ENCODE measurements at regions not wholly inside any gene's neighbourhood (a gene's known extent, or its start where the extent isn't known, plus 50 kb on each side); places are given as distances from the start of the nearest gene placed in this dataset.
"Not testable (repeated sequence)": the region's sequence is repeated elsewhere in the genome, so short reads cannot be mapped to it uniquely, and the experiment has no call there.

- DNase-seq (ENCODE audit: low read depth, low spot score), result no peak
Observed at GRCh38 chr6:134784336-134784735, 165.6 kb downstream of the ALDH8A1 start.

- DNase-seq (ENCODE audit: low read depth, low spot score), result no peak
Observed at GRCh38 chr6:134778431-134778830, 171.5 kb downstream of the ALDH8A1 start.

GRCh38 chr6:134774201-134774638 lies 175.7 kb downstream of the ALDH8A1 start:
- DNase-seq (ENCODE audit: low read depth, low spot score), result no peak

- no peak for DNase-seq (ENCODE audit: low read depth, low spot score)
Observed at GRCh38 chr6:134772671-134773360, 177.1 kb downstream of the ALDH8A1 start.

- no peak for DNase-seq (ENCODE audit: low read depth, low spot score)
Observed at GRCh38 chr6:134768931-134769330, 181.0 kb downstream of the ALDH8A1 start.

- DNase-seq (ENCODE audit: low read depth, low spot score), result no peak
Observed at GRCh38 chr6:134766497-134766896, 183.4 kb downstream of the ALDH8A1 start.

- DNase-seq (ENCODE audit: low read depth, low spot score), result no peak
Observed at GRCh38 chr6:134764741-134765140, 185.2 kb downstream of the ALDH8A1 start.

- not testable (repeated sequence) for DNase-seq (ENCODE audit: low read depth, low spot score)
Observed at GRCh38 chr6:134763575-134763974, 186.3 kb downstream of the ALDH8A1 start.

- no peak for DNase-seq (ENCODE audit: low read depth, low spot score)
Observed at GRCh38 chr6:134758621-134759020, 191.3 kb downstream of the ALDH8A1 start.

- no peak for DNase-seq (ENCODE audit: low read depth, low spot score)
Observed at GRCh38 chr6:134757911-134758361, 192.0 kb downstream of the ALDH8A1 start.

- no peak for DNase-seq (ENCODE audit: low read depth, low spot score)
Observed at GRCh38 chr6:134756374-134757025, 193.4 kb downstream of the ALDH8A1 start.

- DNase-seq (ENCODE audit: low read depth, low spot score), result no peak
Observed at GRCh38 chr6:134754013-134754690, 195.7 kb downstream of the ALDH8A1 start.

GRCh38 chr6:134753001-134753400 lies 196.9 kb downstream of the ALDH8A1 start:
- no peak for DNase-seq (ENCODE audit: low read depth, low spot score)

GRCh38 chr6:134752445-134752844 lies 197.5 kb downstream of the ALDH8A1 start:
- DNase-seq (ENCODE audit: low read depth, low spot score), result no peak

- no peak for DNase-seq (ENCODE audit: low read depth, low spot score)
Observed at GRCh38 chr6:134750669-134751068, 199.2 kb downstream of the ALDH8A1 start.

GRCh38 chr6:134748484-134748883 lies 201.4 kb downstream of the ALDH8A1 start:
- DNase-seq (ENCODE audit: low read depth, low spot score), result no peak

GRCh38 chr6:134747197-134747596 lies 202.7 kb downstream of the ALDH8A1 start:
- not testable (repeated sequence) for DNase-seq (ENCODE audit: low read depth, low spot score)

GRCh38 chr6:134746140-134746539 lies 203.8 kb downstream of the ALDH8A1 start:
- no peak for DNase-seq (ENCODE audit: low read depth, low spot score)

- not testable (repeated sequence) for DNase-seq (ENCODE audit: low read depth, low spot score)
Observed at GRCh38 chr6:134745192-134745591, 204.7 kb downstream of the ALDH8A1 start.

GRCh38 chr6:134744301-134744700 lies 205.6 kb downstream of the ALDH8A1 start:
- no peak for DNase-seq (ENCODE audit: low read depth, low spot score)

GRCh38 chr6:134741200-134741536 lies 208.7 kb downstream of the ALDH8A1 start:
- no peak for DNase-seq (ENCODE audit: low read depth, low spot score)

- no peak for DNase-seq (ENCODE audit: low read depth, low spot score)
Observed at GRCh38 chr6:134740473-134741199, 209.3 kb downstream of the ALDH8A1 start.
